GM21786 (cell line): ENCODE measurements at regions not wholly inside any gene's neighbourhood (a gene's known extent, or its start where the extent isn't known, plus 50 kb on each side); places are given as distances from the start of the nearest gene placed in this dataset.

Experiments used
- ATAC-seq: cut with Tn5 transposase; IDR thresholded peaks from one replicate; pipeline ENCODE4 v1.9.1; 2021; ENCODE audit not compliant: unreplicated experiment

DNA sequence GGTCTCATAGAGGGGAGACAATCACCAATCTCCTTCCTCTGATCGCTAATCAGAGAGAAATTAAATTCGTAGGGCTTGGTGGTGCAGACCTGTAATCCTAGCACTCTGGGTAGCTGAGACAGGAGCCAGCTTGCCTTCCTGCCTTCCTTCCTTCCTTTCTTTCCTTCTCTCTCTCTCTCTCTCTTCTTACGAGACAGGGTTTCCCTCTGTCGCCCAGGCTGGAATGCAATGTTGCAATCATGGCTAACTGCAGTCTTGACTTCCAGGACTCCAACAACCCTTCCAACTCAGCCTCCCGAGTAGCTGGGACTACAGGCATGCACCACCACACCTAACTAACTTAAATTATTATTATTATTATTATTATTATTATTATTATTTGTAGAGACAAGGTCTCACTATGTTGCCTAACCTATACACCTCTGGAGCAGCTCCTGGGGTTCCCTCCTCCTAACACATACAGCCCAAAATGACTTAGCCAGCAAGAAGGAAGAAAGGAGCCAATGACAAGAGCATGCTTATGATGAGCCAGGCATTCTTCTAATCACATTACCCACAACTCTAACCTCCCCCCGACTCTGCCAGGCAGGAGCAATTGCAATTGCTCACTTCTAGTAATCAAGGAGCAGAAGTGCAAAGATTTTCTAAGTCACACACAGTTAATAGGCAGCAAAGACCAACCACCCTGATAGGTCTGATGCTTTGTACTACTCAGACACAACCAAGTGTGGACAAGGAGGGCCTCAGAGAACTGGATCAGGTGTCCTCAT, 105.4 kb upstream of the F3 start:
- no peak for ATAC-seq

DNA sequence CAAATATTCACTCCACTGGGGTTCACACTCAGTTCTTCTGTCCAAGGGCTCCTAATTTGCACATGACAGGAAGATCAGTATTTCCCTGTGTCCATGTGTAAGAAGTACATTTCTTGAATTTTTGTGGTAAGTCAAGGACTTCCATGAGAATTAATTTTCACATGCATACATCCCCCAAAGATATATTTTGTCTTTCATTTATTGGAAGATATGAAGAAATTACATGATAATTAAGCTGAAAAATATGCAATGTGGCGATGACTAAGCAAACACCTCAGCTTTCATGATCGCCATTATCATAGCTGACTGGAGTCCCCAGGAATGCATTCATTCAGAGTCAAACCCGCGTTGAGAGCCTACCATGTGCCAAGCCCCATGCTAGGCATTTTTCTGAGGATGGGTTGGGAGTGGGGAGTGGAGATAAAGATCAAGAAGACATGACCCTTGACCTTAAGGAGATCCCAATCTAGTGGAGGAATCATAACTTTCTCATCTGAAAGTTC, 104.6 kb upstream of the F3 start:
- ATAC-seq = no peak

DNA sequence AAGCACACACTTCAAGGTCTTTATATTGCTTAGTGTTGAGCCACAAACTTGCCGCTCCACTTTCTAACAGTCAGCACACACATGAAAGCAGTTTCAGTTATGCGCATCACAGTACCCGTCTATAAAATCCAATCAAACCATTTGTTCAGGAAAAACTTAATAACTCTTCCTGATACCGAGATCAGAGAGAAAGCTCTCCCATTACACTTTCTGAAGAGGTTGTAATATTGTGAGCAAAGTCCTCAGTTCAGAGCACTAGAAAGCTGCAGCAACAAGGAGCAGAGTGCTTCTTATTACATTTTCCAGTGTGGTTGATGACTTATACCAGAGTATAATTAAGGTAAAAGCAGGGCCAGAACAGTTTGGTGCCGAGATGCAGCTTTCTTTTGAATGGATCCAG, 102.8 kb upstream of the F3 start:
- no peak for ATAC-seq

DNA sequence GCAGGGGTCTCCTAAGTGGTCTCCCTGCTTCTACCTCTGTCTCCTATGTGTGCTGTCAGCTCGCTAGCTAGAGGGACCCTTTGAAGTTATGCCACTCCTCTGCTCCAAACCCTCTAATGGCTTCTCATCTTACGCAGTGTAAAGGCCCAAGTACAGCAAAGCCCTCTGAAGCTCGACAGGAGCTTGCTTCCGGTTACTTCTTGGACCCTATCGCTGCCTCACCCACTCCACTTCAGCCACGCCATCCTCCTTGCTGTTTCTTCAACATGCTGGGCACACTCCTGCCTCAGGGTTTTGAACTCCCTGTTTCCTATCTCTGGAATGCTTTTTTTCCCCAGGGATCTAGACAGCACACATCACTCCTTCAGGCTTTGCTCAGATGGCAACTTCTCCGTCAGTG, 102.3 kb upstream of the F3 start:
- ATAC-seq = no peak

DNA sequence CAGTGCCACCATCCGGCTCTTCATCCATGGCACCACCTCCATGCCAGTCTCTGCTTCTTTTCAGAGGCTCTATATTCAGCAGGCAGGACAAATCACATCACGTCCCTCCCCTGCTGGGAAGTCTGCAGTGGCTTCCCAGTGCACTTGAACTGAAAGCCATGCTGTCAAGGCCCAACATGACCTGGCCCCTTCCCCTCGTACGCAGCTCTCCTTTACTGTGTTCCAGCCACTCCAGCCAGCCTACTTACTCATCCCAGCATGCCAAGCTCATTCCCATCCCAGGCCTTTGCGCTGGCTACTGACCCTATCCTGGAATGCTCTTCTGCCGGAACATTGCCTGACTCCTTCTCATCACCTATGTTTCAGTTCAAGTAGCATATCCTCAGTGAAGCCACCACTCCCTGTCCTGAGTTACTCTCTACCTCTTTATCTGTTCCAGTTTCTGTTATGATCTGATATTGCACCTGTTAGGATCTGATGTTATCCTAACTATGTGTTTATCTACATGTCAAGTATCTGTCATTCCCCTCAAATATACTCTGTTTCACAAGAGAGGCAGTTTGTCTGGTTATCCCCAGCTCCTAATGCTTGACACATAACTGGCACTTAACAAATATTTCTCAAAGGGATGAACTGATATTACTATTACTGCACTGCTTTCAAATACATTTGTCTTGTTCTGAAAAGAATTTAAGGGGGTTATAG, 101.2 kb upstream of the F3 start:
- ATAC-seq = no peak

DNA sequence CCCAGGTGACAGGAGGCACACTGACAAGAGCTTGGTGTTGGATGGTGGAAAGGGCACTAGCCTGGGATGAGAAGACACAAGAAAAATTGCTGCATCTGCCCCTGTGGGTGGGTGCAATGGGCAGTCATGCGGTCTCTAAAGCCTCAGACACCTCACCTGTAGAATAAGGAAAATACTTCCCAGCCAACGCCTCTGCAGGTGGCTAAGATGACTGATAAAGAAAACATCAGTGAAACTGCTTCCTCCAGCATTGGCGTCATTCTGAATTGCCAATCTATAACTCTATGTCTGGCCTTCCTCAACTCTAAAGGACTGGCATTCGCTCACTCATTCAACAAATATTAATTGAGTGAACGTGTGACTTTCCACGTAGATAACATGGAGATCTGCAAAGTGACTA, 100.4 kb upstream of the F3 start:
- ATAC-seq = no peak

DNA sequence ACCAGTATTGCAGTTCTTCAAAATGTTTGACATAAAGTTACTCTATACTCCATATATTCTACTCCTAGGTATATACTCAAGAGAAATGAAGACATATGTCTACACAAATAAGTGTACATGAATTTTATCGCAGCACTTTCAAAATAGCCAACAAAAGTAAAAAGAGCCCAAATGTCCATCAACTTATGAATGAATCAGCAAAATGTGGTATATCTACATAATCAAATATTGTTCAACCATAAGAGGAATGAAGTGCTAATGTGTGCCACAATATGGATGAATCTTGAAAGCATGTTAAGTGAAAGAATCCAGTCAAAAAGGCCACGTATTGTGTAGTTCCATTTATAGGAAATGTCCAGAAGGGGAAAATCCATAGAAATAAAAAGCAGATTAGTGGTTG, 98.6 kb upstream of the F3 start:
- ATAC-seq = no peak

DNA sequence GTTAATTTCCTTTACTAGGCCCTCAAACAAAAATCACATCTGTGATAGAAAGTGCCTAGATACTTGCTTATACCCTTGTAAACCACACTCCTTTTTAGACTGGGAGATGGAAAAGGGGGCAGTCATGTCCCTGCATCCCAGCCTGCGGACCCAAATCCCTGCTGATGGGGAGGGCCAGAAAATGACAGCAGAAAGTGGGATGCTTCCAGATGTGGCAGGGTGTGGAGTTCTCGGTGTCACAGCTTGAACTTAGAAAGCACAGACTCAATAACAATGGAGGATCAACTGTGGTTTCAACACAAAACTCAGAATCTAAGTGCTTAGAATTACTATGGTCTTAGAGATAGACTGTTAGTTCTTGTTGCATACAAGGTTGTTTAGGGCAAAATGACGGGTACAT, 95.6 kb upstream of the F3 start:
- no peak for ATAC-seq

DNA sequence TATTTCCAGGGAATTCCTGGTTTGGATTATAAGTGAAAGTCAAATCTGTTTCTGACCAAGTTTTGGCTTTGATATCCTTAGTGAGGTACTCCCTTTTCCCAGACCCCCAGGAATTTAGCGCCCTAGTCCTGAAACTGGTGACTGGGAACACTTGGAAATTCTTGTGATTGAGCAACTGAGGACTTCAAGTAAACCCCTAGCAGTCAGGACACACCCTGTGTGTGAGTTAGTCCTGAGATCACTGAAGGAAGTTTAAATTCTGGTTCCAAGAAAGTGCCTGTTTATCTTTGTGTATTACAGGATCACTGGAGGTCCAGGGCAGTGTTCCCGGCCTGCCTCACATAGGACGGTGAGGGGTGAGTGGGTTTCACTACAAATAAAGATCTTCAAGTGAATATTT, 95.1 kb upstream of the F3 start:
- no peak for ATAC-seq

DNA sequence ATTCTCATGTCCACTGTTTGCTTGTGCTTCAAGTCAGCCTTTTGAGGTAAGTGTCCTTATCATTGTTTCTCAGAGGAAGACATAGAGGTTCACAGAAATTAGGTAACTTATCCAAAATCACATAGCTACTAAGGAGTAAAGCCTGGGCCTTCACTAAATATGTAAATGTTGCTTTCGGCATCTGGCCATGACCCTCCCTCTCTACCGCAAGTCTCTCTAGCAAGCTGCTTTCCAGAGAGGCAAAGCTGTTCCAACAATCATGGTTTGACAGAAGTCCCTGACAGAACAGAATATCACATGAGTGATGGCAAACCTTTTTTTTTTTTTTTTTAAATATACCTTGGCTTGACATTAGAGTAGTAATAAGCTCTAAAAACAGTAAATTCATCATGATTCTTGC, 94.5 kb upstream of the F3 start:
- no peak for ATAC-seq

DNA sequence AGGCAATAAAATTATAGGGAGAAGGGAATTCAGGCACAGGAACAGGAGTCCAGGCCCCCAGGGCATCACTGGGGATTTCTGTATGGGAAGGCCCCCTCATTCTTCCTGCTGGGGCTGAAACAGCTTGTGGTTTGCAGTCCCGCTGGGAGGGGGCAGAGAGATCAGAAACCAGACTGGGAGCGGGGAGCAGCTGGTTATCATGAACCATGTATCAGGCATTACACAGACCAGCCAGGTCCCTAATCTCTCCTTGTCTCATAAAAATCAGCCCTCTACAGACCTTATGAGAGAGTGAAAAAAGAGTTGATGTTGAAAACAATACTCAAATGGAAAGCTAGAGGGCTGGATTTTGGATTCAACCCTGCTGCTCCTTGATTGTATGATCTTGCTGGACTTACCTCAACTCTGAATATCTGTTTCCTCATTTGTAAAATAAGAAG, 93.4 kb upstream of the F3 start:
- ATAC-seq = no peak

DNA sequence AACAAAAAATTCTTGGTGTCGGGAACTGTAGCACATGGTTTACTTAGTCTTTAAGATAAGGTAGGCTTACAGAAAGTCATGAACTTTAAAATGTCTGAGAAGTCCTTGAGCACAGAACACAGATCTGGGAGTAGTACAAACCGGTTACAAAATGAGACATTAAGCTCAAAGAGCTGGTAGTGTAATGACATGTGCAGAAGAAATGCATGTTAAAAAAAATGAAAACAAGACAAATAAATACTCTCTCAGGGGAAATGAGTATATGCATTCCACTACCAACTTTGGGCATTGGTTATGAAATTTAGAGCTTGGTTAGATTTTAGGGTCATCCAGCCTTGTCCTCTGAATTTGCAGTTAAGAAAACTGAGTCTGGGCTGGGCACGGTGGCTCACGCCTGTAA, 91.5 kb upstream of the F3 start:
- no peak for ATAC-seq

DNA sequence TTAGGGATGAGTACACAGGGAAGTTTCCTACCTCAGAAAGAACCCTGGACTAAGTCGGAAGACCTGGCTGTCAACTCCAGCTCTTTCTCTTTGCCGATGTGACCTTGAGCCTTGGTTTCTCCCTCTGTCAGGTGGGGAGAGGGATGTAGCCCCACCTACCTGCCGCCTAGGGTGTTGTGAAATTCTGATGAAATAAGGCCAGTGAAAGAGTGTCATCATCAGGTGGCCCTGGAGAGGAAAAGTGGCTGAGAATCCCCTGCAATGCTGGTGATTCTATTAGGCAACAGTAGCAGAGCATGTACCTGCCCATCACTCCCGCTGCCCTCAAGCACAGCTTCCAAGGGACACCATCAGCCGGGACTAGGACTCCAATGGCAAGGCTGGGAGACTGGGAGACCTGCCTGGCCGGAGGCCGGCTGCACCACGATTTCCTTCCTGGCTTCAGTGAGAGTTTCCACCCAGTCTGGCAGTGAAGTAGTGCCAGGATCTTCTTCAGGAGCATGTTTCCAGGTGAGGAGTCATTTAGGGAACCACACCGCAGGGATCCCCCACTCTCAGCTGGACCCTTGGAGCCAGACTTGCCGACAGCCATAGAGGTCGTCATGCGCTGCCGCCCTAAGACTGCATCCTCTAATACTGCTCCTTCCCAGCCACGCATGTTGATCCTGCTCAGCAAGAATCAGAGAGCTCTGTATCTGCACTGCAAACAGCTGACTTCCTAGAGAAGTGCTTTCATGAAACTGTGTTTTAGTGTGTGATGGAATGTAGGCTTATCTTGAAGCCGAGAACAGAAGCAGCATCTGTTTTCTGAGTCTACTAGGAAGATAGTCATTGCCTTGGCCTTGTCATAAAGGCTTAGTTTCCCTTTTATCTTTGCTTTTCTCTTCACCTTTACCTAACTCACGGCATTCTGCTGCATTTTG, 88.0 kb upstream of the F3 start:
- ATAC-seq = no peak

DNA sequence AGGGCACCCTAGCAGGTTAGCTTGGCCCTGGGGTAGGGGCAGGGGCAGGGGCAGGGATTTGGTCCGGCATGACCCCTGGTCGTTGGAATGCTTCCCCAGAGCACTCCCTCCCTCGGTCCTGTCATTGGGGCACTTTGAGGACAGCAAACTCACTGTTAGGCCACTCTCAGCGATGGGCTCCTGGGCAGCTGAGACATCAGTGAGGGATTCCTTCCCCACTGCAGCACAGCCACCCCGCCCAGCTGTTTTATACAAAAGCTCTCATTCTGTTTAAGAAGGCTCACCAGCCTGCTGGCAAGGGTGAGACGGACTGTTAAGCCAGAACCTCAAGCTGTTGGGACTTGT, 86.9 kb upstream of the F3 start:
- ATAC-seq = no peak

DNA sequence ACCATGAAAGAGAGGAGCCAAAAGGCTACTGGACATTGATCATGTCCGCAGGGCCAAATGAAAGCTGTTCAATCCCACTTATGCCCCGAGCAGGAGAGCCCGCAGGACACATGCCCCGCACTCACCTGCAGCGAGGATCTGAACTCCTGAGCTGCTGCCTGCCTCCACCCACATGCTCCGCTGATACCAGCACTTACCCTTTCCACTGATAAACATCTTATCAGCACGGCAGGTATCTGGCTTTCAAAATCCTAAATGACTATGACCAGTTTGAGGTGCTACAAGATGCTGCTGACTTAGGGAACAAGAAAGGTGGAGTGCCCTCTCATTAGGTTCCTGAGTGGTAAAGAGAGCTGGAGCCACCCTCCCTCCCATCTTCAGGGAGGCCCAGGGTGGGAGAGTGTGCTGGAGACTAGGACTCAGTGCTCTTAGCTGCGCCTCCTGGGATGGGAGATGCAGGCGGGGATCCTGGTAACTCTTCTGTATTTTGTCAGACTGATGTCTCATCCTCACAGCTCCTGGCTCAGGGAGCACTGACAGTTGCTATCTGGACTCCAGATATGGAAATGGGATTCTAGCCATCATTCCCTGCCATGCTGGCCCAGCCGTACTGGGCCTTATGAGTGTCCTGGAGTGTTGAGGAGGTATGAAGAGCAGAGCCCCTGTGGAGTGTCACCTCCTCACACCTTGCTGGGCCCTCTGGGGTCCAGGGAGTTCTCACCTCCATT, 86.4 kb upstream of the F3 start:
- ATAC-seq = no peak

DNA sequence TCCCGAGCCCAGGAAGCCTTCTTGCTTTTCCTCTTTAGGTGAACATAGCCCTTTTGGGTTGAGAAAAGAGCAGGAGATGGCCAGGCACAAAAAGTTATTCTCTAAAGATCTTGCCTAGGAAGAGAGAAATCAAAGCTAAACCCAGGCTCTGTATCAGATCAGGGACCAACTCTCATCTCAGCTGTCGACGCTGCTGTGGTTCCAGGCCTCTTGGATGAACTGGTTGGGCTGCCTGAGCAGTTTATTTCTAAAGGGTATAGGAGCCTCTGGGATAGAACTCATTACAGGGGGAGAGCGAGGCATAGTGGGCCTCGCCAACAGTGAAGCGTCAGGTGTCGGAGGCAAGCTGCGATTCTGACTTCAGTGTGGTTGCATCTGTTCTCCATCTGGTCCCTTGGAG, 82.6 kb upstream of the F3 start:
- ATAC-seq = no peak

DNA sequence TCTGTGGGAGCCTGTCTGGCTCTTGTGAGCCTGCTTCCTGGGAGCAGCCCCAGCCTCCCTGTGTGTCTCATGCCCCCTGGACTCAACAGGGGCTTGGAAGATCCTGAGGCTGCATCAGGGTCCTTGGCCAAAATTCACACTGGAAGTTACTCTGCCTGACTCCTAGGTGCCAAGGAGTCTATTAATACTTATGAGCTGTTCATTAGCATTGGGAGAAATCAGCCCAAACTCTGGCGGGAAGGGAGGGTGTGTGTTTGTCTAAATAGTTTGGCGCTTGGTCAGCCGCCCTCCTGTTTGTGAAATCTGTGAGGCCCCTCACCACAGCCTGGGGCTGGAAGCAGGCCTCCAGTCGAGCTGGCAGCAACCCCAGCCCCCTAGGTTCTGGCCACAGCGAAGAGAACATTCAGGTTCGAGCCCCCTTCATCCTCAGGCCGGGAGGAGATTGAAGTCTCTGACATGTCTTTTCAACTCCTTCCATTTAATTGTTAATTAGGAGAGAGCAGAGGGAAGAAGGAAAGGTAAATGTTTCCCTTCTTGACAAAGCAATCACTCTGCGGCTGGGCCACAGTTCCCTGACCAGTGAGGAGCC, 82.1 kb upstream of the F3 start:
- ATAC-seq = no peak

DNA sequence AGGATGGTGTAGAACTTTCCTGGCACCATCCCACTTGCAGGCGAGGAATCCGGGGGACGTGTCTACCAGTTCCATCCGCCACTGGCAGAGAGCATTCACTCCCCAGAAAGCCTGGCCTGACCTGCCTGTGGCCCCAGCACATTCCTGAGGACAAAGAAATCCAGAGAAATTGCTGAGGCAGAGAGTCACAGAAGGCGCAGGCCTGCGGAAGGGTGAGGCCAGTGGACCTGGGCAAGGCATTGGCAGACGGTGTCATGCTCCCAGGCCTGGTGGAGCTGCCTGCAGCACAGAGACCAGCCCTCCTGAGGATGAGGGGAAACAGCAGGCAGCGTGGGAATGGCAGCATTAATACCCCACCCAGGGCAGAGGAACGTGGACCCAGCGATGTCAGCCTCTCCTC, 81.2 kb upstream of the F3 start:
- ATAC-seq = no peak

DNA sequence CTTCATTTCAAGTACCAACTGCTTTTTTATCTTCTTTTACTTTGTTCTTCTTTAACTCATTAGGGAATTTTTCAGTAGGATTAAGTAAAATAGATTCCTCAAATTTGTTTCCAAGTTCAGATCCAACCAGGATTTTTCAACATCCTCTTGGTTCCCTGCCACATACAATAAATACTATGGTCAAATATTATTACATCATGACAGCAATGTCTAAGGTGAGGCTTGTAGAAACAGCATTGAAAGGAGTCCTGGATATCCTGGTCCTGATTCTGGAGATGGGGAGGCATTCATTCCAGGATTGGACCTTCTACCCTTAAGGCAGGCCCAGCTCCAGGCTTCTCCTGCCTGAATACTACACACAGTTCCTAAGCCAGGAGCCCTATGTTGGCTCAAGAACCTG, 80.2 kb upstream of the F3 start:
- no peak for ATAC-seq

DNA sequence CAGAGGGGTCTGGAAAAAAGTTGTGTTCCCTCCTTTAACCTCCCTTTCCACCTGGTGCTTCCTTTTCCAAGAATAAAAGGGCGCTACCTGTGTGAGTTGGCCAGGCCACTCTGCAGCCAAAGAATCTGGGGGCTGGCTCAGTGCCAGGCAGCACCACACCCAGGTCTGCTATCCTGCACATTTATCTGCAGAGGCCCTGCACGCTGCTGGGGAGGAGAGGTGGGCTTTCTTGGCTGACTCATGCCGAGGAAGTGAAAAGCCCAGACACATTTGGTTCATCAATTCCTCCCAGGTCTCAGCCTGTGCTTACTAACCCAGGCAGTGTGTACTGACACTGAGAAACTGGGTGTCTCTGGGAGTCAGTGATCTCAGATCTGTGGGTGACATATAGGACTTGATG, 79.8 kb upstream of the F3 start:
- no peak for ATAC-seq
